GM23338 (cell line): ENCODE measurements at regions not wholly inside any gene's neighbourhood (a gene's known extent, or its start where the extent isn't known, plus 50 kb on each side); places are given as distances from the start of the nearest gene placed in this dataset.

Experiments
- ATAC-seq: fragments of 200-7000 bp; cut with Tn5 transposase; 3 replicates; pipeline ENCODE4 v1.9.1; 2020
- DNase-seq: peaks from one replicate; pipeline ENCODE4 v3.0.0-alpha.2; 2015; ENCODE audit warnings: low spot score
- H2AFZ ChIP-seq: fragments of 200-600 bp; sonication (generic); 2 replicates; pipeline ENCODE4 v1.8.0; 2016; ENCODE audit warnings: antibody characterized with exemption, mild to moderate bottlenecking, moderate library complexity
- H3F3A ChIP-seq: fragments of 200-600 bp; sonication (generic); replicated peaks from 2 replicates; pipeline ENCODE4 v1.8.0; 2017; ENCODE audit warnings: antibody characterized with exemption, mixed run types, low read depth
- H3K27ac ChIP-seq: fragments of 200-600 bp; sonication (generic); 2 replicates; pipeline ENCODE4 v1.6.1; 2016; ENCODE audit warnings: low read depth
- H3K27me3 ChIP-seq: fragments of 200-600 bp; sonication (generic); 2 replicates; pipeline ENCODE4 v1.8.0; 2016; ENCODE audit warnings: mild to moderate bottlenecking, mixed run types, moderate library complexity; ENCODE audit not compliant: insufficient read depth
- H3K36me3 ChIP-seq: fragments of 200-600 bp; sonication (generic); 2 replicates; pipeline ENCODE4 v1.8.0; 2016; ENCODE audit warnings: mild to moderate bottlenecking; ENCODE audit not compliant: insufficient read depth
- H3K4me1 ChIP-seq: fragments of 200-600 bp; sonication (generic); 2 replicates; pipeline ENCODE4 v1.8.0; 2016; ENCODE audit warnings: mild to moderate bottlenecking, moderate library complexity; ENCODE audit not compliant: insufficient read depth
- H3K4me2 ChIP-seq: fragments of 200-600 bp; sonication (generic); 2 replicates; pipeline ENCODE4 v1.7.1; 2017; ENCODE audit warnings: mixed run types
- H3K4me3 ChIP-seq: fragments of 200-600 bp; sonication (generic); 2 replicates; pipeline ENCODE4 v1.6.1; 2016; ENCODE audit warnings: mixed run types
- H3K79me2 ChIP-seq: fragments of 200-600 bp; sonication (generic); replicated peaks from 2 replicates; pipeline ENCODE4 v1.8.0; 2017; ENCODE audit warnings: mild to moderate bottlenecking; ENCODE audit not compliant: insufficient read depth
- H3K9me2 ChIP-seq: fragments of 200-600 bp; sonication (generic); 2 replicates; pipeline ENCODE4 v1.8.0; 2017; ENCODE audit not compliant: insufficient read depth
- H4K20me1 ChIP-seq: fragments of 200-600 bp; sonication (generic); replicated peaks from 2 replicates; pipeline ENCODE4 v1.8.0; 2017; ENCODE audit warnings: mild to moderate bottlenecking; ENCODE audit not compliant: insufficient read depth
- H3K27ac Mint-ChIP-seq: 2 replicates; pipeline ENCODE4 v1.8.0; 2020; ENCODE audit warnings: inconsistent platforms, mild to moderate bottlenecking, moderate library complexity, mixed read lengths
- H3K27me3 Mint-ChIP-seq: 3 replicates; pipeline ENCODE4 v1.8.0; 2022; ENCODE audit warnings: low read depth, mild to moderate bottlenecking, moderate library complexity, mixed read lengths, inconsistent platforms; ENCODE audit not compliant: insufficient read depth, poor library complexity
- H3K36me3 Mint-ChIP-seq: 3 replicates; pipeline ENCODE4 v1.8.0; 2021; ENCODE audit warnings: low read depth, mild to moderate bottlenecking, inconsistent platforms, moderate library complexity, mixed read lengths
- H3K4me1 Mint-ChIP-seq: 3 replicates; pipeline ENCODE4 v1.8.0; 2020; ENCODE audit warnings: mild to moderate bottlenecking, inconsistent platforms, mixed read lengths
- H3K4me3 Mint-ChIP-seq: 3 replicates; pipeline ENCODE4 v1.8.0; 2021; ENCODE audit warnings: moderate library complexity, mild to moderate bottlenecking, inconsistent platforms, mixed read lengths
- H3K9me3 Mint-ChIP-seq: 3 replicates; pipeline ENCODE4 v1.8.0; 2020; ENCODE audit warnings: moderate library complexity, mild to moderate bottlenecking, inconsistent platforms, mixed read lengths
- CREB1 ChIP-seq: fragments of 250-450 bp; sonication (Bioruptor Pico); IDR thresholded peaks from 2 replicates; pipeline ENCODE4 v1.5.0; 2020; ENCODE audit warnings: low read depth, mild to moderate bottlenecking, moderate library complexity
- EZH2 ChIP-seq: fragments of 200-600 bp; sonication (generic); IDR thresholded peaks from one replicate; pipeline ENCODE4 v1.8.0; 2017; ENCODE audit warnings: antibody characterized with exemption, mild to moderate bottlenecking, low read depth; ENCODE audit not compliant: unreplicated experiment
- EZH2phosphoT487 ChIP-seq: fragments of 200-600 bp; sonication (generic); IDR thresholded peaks from one replicate; pipeline ENCODE4 v1.8.1; 2018; ENCODE audit warnings: antibody characterized with exemption; ENCODE audit not compliant: unreplicated experiment
- JUNB ChIP-seq: IDR thresholded peaks from one replicate; pipeline ENCODE4 v1.6.1; 2016; ENCODE audit warnings: antibody characterized with exemption; ENCODE audit not compliant: unreplicated experiment
- NANOG ChIP-seq: IDR thresholded peaks from 2 replicates; pipeline ENCODE4 v1.6.1; 2016; ENCODE audit warnings: antibody characterized with exemption, borderline replicate concordance
- POLR2AphosphoS5 ChIP-seq: IDR thresholded peaks from 2 replicates; pipeline ENCODE4 v1.6.1; 2016; ENCODE audit warnings: antibody characterized with exemption, low read depth
- STAT1 ChIP-seq: IDR thresholded peaks from one replicate; pipeline ENCODE4 v1.6.1; 2016; ENCODE audit warnings: antibody characterized with exemption; ENCODE audit not compliant: unreplicated experiment
- ZNF114 ChIP-seq: fragments of 250-450 bp; sonication (Bioruptor Pico); IDR thresholded peaks from 2 replicates; pipeline ENCODE4 v1.5.0; 2020; ENCODE audit warnings: mild to moderate bottlenecking, moderate library complexity
- ZNF331 ChIP-seq: fragments of 250-450 bp; sonication (Bioruptor Pico); IDR thresholded peaks from 2 replicates; pipeline ENCODE4 v1.5.0; 2020; ENCODE audit warnings: low read depth, mild to moderate bottlenecking, moderate library complexity
- TF ChIP-seq, protein P1 (sequence below): IDR thresholded peaks from 2 replicates; pipeline ENCODE4 v1.6.1; 2016; ENCODE audit warnings: antibody characterized with exemption
- TF ChIP-seq, protein P2 (sequence below), 2 experiments: fragments of 200-600 bp in 1 of 2; sonication (generic) in 1 of 2; conservative IDR thresholded peaks; 2 replicates each; pipeline versions ENCODE4 v1.5.1 to v1.6.1; 2016 to 2017; ENCODE audit warnings: antibody characterized with exemption in 2 of 2, low read depth in 2 of 2, mild to moderate bottlenecking in 2 of 2, moderate library complexity in 1 of 2
- TF ChIP-seq, protein P3 (sequence below): IDR thresholded peaks from one replicate; pipeline ENCODE4 v1.6.1; 2018; ENCODE audit warnings: antibody characterized with exemption; ENCODE audit not compliant: unreplicated experiment
- TF ChIP-seq, protein P4 (sequence below): fragments of 250-450 bp; sonication (Bioruptor Pico); IDR thresholded peaks from 2 replicates; pipeline ENCODE4 v1.5.0; 2020; ENCODE audit warnings: mild to moderate bottlenecking, moderate library complexity

DNA sequence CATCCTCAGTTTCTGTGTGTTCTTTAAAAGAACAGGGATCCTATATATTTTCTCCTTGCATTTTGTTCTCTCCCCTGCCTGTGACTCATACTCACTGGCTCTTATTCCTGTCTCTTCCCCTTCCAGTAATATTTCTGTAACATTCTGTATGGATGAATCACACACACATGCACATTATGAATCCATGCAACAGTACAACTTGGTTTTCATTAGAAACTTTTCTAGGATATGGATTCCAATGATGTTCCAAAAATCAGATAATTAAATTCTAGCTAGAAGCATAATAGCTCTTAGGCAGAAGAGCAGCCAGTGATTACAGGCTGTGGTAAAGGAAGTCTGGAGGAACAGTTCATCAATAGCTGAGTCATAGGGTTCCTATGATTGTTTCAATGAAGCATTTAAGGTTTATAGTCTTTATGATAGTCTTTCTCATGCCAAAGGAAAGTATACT, 119.6 kb upstream of the PMFBP1 start (continued):
- TF ChIP-seq POLR2AphosphoS5, result no peak
- no peak for TF ChIP-seq ZNF331 (CRISPR knock-in tag)
- TF ChIP-seq, protein P1, sequence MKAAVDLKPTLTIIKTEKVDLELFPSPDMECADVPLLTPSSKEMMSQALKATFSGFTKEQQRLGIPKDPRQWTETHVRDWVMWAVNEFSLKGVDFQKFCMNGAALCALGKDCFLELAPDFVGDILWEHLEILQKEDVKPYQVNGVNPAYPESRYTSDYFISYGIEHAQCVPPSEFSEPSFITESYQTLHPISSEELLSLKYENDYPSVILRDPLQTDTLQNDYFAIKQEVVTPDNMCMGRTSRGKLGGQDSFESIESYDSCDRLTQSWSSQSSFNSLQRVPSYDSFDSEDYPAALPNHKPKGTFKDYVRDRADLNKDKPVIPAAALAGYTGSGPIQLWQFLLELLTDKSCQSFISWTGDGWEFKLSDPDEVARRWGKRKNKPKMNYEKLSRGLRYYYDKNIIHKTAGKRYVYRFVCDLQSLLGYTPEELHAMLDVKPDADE, result no peak
- TF ChIP-seq CREB1 (CRISPR knock-in tag), result no peak
- TF ChIP-seq STAT1, result no peak
- TF ChIP-seq, protein P2, sequence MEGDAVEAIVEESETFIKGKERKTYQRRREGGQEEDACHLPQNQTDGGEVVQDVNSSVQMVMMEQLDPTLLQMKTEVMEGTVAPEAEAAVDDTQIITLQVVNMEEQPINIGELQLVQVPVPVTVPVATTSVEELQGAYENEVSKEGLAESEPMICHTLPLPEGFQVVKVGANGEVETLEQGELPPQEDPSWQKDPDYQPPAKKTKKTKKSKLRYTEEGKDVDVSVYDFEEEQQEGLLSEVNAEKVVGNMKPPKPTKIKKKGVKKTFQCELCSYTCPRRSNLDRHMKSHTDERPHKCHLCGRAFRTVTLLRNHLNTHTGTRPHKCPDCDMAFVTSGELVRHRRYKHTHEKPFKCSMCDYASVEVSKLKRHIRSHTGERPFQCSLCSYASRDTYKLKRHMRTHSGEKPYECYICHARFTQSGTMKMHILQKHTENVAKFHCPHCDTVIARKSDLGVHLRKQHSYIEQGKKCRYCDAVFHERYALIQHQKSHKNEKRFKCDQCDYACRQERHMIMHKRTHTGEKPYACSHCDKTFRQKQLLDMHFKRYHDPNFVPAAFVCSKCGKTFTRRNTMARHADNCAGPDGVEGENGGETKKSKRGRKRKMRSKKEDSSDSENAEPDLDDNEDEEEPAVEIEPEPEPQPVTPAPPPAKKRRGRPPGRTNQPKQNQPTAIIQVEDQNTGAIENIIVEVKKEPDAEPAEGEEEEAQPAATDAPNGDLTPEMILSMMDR (conservative IDR thresholded peaks at IDR 0.05; ENCODE audit: low read depth in 2 of 2), result no peak
- TF ChIP-seq EZH2phosphoT487, result no peak
- TF ChIP-seq, protein P3, sequence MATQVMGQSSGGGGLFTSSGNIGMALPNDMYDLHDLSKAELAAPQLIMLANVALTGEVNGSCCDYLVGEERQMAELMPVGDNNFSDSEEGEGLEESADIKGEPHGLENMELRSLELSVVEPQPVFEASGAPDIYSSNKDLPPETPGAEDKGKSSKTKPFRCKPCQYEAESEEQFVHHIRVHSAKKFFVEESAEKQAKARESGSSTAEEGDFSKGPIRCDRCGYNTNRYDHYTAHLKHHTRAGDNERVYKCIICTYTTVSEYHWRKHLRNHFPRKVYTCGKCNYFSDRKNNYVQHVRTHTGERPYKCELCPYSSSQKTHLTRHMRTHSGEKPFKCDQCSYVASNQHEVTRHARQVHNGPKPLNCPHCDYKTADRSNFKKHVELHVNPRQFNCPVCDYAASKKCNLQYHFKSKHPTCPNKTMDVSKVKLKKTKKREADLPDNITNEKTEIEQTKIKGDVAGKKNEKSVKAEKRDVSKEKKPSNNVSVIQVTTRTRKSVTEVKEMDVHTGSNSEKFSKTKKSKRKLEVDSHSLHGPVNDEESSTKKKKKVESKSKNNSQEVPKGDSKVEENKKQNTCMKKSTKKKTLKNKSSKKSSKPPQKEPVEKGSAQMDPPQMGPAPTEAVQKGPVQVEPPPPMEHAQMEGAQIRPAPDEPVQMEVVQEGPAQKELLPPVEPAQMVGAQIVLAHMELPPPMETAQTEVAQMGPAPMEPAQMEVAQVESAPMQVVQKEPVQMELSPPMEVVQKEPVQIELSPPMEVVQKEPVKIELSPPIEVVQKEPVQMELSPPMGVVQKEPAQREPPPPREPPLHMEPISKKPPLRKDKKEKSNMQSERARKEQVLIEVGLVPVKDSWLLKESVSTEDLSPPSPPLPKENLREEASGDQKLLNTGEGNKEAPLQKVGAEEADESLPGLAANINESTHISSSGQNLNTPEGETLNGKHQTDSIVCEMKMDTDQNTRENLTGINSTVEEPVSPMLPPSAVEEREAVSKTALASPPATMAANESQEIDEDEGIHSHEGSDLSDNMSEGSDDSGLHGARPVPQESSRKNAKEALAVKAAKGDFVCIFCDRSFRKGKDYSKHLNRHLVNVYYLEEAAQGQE, result no peak
- no peak for TF ChIP-seq NANOG
- TF ChIP-seq ZNF114 (CRISPR knock-in tag), result no peak
- no peak for TF ChIP-seq JUNB

DNA sequence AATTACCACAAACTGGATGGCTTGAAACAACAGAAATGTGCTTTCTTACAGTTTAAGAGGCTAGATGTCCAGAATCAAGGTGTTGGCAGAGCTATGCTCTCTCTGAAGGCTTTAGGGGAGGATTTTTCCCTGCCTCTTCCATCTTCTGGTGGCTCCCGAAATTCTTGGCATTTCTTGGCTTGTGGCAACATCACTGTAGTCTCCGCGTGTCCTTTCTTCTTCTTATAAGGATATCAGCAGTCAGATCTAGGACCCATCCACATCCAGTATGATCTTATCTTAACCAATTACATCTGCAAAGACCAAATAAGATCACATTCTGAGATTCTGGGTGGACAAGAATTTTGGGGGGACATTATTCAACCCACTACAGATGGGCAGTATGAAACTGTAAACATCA, 119.2 kb upstream of the PMFBP1 start:
- no peak overlapping the region for H3K4me2 ChIP-seq
- H3K79me2 ChIP-seq, result no peaks in the 10 kb centered on the region
- no peak overlapping the region for H3K4me3 Mint-ChIP-seq
- no peak overlapping the region for H3K4me3 ChIP-seq
- no peak for ATAC-seq
- H3K27me3 Mint-ChIP-seq, result peaks cover 4% of the 10 kb centered on the region
- H4K20me1 ChIP-seq, result no peaks in the 10 kb centered on the region
- H3K4me1 ChIP-seq, result peaks cover 2% of the 10 kb centered on the region
- no peaks in the 10 kb centered on the region for H3K27me3 ChIP-seq
- peaks cover 10% of the 10 kb centered on the region; the same call in 1 of the 2 replicates for H3K9me2 ChIP-seq
- DNase-seq, result peak; percentile 5
- no peak overlapping the region for H3K27ac ChIP-seq
- H3K9me3 Mint-ChIP-seq, result no peaks in the 10 kb centered on the region
- H3F3A ChIP-seq, result no peaks in the 10 kb centered on the region
- no peaks in the 10 kb centered on the region for H3K36me3 ChIP-seq
- no peaks in the 10 kb centered on the region for H3K36me3 Mint-ChIP-seq
- H3K4me1 Mint-ChIP-seq, result peaks cover 10% of the 10 kb centered on the region
- H2AFZ ChIP-seq, result no peak overlapping the region
- H3K27ac Mint-ChIP-seq, result no peak overlapping the region
- no peak for TF ChIP-seq CREB1 (CRISPR knock-in tag)
- no peak for TF ChIP-seq POLR2AphosphoS5
- no peak for TF ChIP-seq JUNB
- TF ChIP-seq, protein P4, sequence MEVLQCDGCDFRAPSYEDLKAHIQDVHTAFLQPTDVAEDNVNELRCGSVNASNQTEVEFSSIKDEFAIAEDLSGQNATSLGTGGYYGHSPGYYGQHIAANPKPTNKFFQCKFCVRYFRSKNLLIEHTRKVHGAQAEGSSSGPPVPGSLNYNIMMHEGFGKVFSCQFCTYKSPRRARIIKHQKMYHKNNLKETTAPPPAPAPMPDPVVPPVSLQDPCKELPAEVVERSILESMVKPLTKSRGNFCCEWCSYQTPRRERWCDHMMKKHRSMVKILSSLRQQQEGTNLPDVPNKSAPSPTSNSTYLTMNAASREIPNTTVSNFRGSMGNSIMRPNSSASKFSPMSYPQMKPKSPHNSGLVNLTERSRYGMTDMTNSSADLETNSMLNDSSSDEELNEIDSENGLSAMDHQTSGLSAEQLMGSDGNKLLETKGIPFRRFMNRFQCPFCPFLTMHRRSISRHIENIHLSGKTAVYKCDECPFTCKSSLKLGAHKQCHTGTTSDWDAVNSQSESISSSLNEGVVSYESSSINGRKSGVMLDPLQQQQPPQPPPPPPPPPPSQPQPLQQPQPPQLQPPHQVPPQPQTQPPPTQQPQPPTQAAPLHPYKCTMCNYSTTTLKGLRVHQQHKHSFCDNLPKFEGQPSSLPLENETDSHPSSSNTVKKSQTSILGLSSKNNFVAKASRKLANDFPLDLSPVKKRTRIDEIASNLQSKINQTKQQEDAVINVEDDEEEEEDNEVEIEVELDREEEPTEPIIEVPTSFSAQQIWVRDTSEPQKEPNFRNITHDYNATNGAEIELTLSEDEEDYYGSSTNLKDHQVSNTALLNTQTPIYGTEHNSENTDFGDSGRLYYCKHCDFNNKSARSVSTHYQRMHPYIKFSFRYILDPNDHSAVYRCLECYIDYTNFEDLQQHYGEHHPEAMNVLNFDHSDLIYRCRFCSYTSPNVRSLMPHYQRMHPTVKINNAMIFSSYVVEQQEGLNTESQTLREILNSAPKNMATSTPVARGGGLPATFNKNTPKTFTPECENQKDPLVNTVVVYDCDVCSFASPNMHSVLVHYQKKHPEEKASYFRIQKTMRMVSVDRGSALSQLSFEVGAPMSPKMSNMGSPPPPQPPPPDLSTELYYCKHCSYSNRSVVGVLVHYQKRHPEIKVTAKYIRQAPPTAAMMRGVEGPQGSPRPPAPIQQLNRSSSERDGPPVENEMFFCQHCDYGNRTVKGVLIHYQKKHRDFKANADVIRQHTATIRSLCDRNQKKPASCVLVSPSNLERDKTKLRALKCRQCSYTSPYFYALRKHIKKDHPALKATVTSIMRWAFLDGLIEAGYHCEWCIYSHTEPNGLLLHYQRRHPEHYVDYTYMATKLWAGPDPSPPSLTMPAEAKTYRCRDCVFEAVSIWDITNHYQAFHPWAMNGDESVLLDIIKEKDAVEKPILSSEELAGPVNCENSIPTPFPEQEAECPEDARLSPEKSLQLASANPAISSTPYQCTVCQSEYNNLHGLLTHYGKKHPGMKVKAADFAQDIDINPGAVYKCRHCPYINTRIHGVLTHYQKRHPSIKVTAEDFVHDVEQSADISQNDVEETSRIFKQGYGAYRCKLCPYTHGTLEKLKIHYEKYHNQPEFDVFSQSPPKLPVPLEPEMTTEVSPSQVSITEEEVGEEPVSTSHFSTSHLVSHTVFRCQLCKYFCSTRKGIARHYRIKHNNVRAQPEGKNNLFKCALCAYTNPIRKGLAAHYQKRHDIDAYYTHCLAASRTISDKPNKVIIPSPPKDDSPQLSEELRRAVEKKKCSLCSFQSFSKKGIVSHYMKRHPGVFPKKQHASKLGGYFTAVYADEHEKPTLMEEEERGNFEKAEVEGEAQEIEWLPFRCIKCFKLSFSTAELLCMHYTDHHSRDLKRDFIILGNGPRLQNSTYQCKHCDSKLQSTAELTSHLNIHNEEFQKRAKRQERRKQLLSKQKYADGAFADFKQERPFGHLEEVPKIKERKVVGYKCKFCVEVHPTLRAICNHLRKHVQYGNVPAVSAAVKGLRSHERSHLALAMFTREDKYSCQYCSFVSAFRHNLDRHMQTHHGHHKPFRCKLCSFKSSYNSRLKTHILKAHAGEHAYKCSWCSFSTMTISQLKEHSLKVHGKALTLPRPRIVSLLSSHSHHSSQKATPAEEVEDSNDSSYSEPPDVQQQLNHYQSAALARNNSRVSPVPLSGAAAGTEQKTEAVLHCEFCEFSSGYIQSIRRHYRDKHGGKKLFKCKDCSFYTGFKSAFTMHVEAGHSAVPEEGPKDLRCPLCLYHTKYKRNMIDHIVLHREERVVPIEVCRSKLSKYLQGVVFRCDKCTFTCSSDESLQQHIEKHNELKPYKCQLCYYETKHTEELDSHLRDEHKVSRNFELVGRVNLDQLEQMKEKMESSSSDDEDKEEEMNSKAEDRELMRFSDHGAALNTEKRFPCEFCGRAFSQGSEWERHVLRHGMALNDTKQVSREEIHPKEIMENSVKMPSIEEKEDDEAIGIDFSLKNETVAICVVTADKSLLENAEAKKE, result no peak
- TF ChIP-seq EZH2, result no peak
- TF ChIP-seq STAT1, result no peak
